ENCODE measurements at regions not wholly inside any gene's neighbourhood (a gene's known extent, or its start where the extent isn't known, plus 50 kb on each side); places are given as distances from the start of the nearest gene placed in this dataset.

- no peak overlapping the region for H3K4me3 Mint-ChIP-seq
- Histone ChIP-seq H3K4me1 (ENCODE audit: insufficient read depth, low read length) (no peaks in the 10 kb centered on the region), H2BK5ac (ENCODE audit: insufficient read length, low read length) (no peak overlapping the region), H4K5ac (ENCODE audit: insufficient read length, low read depth, low read length) (no peak overlapping the region), H2BK120ac (ENCODE audit: low read depth, low read length, poor library complexity, severe bottlenecking) (no peak overlapping the region), H3K56ac (ENCODE audit: insufficient read length, low read depth, low read length) (no peak overlapping the region), H4K91ac (ENCODE audit: insufficient read length, low read depth, low read length) (no peak overlapping the region), H3K9ac (ENCODE audit: extremely low read depth, insufficient read length, low read length) (no peak overlapping the region), H3K27ac (ENCODE audit: insufficient read length, low read depth, low read length) (no peak overlapping the region), H2BK12ac (ENCODE audit: insufficient read length, low read depth, low read length) (no peak overlapping the region), H3K14ac (ENCODE audit: insufficient read depth, low read length) (no peak overlapping the region), H2BK15ac (ENCODE audit: low read depth, low read length) (no peak overlapping the region), H4K20me1 (ENCODE audit: control insufficient read depth, insufficient read depth, insufficient read length) (no peaks in the 10 kb centered on the region), H3K4ac (ENCODE audit: low read depth, low read length) (no peak overlapping the region), H2AFZ (ENCODE audit: low read length) (no peak overlapping the region), H3K79me1 (ENCODE audit: insufficient read depth, low read depth, low read length, poor library complexity, severe bottlenecking) (no peaks in the 10 kb centered on the region), H3K18ac (ENCODE audit: insufficient read length, low read depth, low read length) (no peak overlapping the region), H3K79me2 (ENCODE audit: insufficient read depth, low read length) (no peaks in the 10 kb centered on the region), H4K8ac (replicated peaks; ENCODE audit: insufficient read length, low read depth, low read length) (no peak overlapping the region), H3K23me2 (ENCODE audit: insufficient read length, low read depth, low read length, poor library complexity, severe bottlenecking) (no peaks in the 10 kb centered on the region), H2AK5ac (ENCODE audit: insufficient read length, low read length) (no peak overlapping the region), H3T11ph (ENCODE audit: low read length) (no peak overlapping the region), H3K9me3 (ENCODE audit: control insufficient read depth, low read depth, low read length) (peaks cover 12% of the 10 kb centered on the region), H2BK20ac (ENCODE audit: low read depth, low read length, poor library complexity, severe bottlenecking) (no peak overlapping the region), H3K23ac (ENCODE audit: insufficient read length, low read depth, low read length) (no peak overlapping the region), H3K27me3 (ENCODE audit: insufficient read depth, low read length) (no peaks in the 10 kb centered on the region), H3K4me2 (ENCODE audit: insufficient read depth, insufficient read length, low read length) (no peak overlapping the region)
- no peak overlapping the region for H3K27ac Mint-ChIP-seq
- peaks cover 15% of the 10 kb centered on the region in 2 experiments for H3K4me1 Mint-ChIP-seq
- TF ChIP-seq CTCF (conservative IDR thresholded peaks at IDR 0.05): no peak
- H3K36me3 Mint-ChIP-seq (ENCODE audit: insufficient read depth in 1 of 3, low read depth in 3 of 3): peaks cover 3 to 9% (median 6%) of the 10 kb centered on the region in 3 experiments; a peak in 3 of 7 replicates
- peaks cover 18 to 20% of the 10 kb centered on the region in 2 experiments for H3K9me3 Mint-ChIP-seq
- peaks cover 54% of the 10 kb centered on the region for H3K27me3 Mint-ChIP-seq (ENCODE audit: low read depth)
- DNase-seq: no peak
- WGBS (ENCODE audit: extremely low coverage, insufficient read length, low lambda C conversion rate): no CpG with 5 or more reads among the region's 11 CpGs
Measured at GRCh38 chr19:30924670-30925069, 424.6 kb downstream of the TSHZ3 start.

Measured in H9 (cell line).